Erythroblast (primary cell): ENCODE measurements at regions not wholly inside any gene's neighbourhood (a gene's known extent, or its start where the extent isn't known, plus 50 kb on each side); places are given as distances from the start of the nearest gene placed in this dataset.

Source experiments
- DNase-seq, 2 experiments: peaks; one replicate each; lab custom pipeline; 2025; lab: John Stamatoyannopoulos, UW
- GATA1 ChIP-seq: IDR thresholded peaks from 2 replicates; pipeline ENCODE4 v1.6.1; 2011; ENCODE audit warnings: low read depth, mild to moderate bottlenecking, control low read depth, low read length, moderate library complexity
- POLR2A ChIP-seq: IDR thresholded peaks from 2 replicates; pipeline ENCODE4 v1.6.1; 2011; ENCODE audit warnings: mild to moderate bottlenecking, low read length

- no peak for TF ChIP-seq POLR2A
- no peak for TF ChIP-seq GATA1
- no peak for DNase-seq
Observed at GRCh38 chr3:140834266-140835037, 107.2 kb upstream of the SLC25A36 start.

GRCh38 chr3:140842984-140843649 is 98.5 kb upstream of the SLC25A36 start:
- DNase-seq: no peak
- TF ChIP-seq POLR2A (no peak), GATA1 (no peak)

- DNase-seq: no peak
- TF ChIP-seq GATA1 (no peak), POLR2A (no peak)
Observed at GRCh38 chr3:140843656-140844055, 98.0 kb upstream of the SLC25A36 start.

GRCh38 chr3:140844072-140844471 is 97.6 kb upstream of the SLC25A36 start:
- DNase-seq: no peak
- TF ChIP-seq POLR2A (no peak), GATA1 (no peak)

GRCh38 chr3:140845882-140846281 is 95.8 kb upstream of the SLC25A36 start:
- TF ChIP-seq GATA1 (no peak), POLR2A (no peak)
- DNase-seq: no peak

GRCh38 chr3:140848666-140849065 is 93.0 kb upstream of the SLC25A36 start:
- TF ChIP-seq GATA1 (no peak), POLR2A (no peak)
- no peak for DNase-seq

- TF ChIP-seq GATA1 (no peak), POLR2A (no peak)
- no peak for DNase-seq
Observed at GRCh38 chr3:140850210-140850955, 91.3 kb upstream of the SLC25A36 start.

- no peak for DNase-seq
- no peak for TF ChIP-seq POLR2A
- TF ChIP-seq GATA1: no peak
Observed at GRCh38 chr3:140854961-140855360, 86.7 kb upstream of the SLC25A36 start.

GRCh38 chr3:140856905-140857304 is 84.7 kb upstream of the SLC25A36 start:
- TF ChIP-seq GATA1 (no peak), POLR2A (no peak)
- DNase-seq: no peak

GRCh38 chr3:140857993-140858392 is 83.6 kb upstream of the SLC25A36 start:
- TF ChIP-seq GATA1: no peak
- TF ChIP-seq POLR2A: no peak
- no peak for DNase-seq

- DNase-seq: no peak
- TF ChIP-seq POLR2A (no peak), GATA1 (no peak)
Observed at GRCh38 chr3:140859592-140860336, 81.9 kb upstream of the SLC25A36 start.

GRCh38 chr3:140863580-140864009 is 78.0 kb upstream of the SLC25A36 start:
- peak; percentile 16 to 59 for DNase-seq
- TF ChIP-seq GATA1 (no peak), POLR2A (no peak)

- no peak for TF ChIP-seq GATA1
- no peak for TF ChIP-seq POLR2A
- DNase-seq: no peak
Observed at GRCh38 chr3:140870351-140870750, 71.3 kb upstream of the SLC25A36 start.
